HG03108 (cell line): ENCODE measurements at regions not wholly inside any gene's neighbourhood (a gene's known extent, or its start where the extent isn't known, plus 50 kb on each side); places are given as distances from the start of the nearest gene placed in this dataset.

Experiments
- ATAC-seq: cut with Tn5 transposase; IDR thresholded peaks from one replicate; pipeline ENCODE4 v1.9.1; 2021; ENCODE audit warnings: moderate library complexity; ENCODE audit not compliant: unreplicated experiment

DNA sequence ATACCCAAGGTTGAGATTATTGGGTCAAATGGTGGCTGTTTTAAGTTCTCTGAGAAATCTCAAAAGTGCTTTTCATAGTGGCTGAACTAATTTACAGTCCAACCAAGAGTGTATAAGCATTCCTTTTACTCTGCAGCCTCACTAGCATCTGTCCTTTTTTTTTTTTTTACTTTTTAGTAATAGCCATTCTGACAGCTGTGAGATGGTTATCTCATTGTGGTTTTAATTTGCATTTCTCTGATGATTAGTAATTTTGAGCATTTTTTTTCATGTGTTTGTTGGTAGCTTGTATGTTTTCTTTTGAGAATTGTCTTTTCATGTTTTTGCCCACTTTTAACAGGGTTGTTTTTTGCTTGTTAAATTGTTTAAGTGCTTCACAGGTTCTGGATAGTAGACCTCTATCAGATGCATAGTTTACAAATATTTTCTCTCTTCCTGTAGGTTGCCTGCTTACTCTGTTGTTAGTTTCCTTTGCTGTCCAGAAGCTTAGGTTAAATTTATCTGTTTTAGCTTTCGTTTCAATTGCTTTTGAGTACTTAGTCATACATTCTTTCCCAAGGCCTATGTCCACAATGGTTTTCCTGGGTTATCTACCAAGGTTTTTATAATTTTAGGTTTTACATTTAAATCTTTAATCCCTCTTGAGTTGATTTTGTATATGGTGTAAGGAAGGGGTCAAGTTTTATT lies 881.3 kb upstream of the SEL1L start:
- ATAC-seq, result no peak

DNA sequence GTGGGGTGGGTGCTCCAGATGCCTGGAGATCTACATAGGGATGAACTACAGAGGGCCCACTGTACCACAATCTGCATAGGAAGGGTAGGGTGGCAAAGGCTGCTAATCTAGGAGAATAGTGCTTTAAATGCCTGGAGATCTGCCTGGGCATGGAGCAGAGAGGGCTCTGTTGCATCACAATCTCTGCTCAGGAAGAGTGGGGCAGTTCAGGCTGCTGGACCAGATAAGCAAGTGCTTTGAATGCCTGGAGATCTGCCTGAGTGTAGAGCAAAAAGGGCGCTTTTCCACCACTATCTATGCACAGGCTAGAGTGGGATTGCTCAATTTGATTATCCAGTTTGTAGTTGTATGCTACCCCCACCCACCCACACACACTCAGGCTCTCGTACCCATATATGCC lies 886.3 kb upstream of the SEL1L start:
- ATAC-seq, result no peak

DNA sequence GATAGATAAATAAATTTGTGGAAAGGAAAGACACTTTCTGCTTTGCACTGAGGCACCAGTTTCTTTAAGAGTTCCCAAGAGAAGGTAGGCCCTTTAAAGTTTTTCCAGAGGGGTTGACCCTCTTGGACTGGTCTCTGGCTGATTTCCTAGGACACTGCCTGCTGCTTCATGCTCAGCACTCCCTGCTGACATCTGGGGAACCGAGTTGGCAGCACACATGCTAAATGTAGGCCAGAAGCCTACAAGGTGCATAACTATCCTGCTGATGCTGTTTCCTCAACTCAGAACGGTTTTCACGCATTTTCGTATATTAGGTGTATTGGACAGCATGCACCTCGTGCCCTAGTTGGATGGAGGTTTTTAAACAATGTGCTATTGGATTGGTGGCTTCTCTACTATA lies 887.2 kb upstream of the SEL1L start:
- ATAC-seq, result no peak

- no peak for ATAC-seq
Observed at GRCh38 chr14:82421286-82421685, 887.6 kb upstream of the SEL1L start.

- ATAC-seq, result no peak
Observed at GRCh38 chr14:82422230-82422629, 888.6 kb upstream of the SEL1L start.

DNA sequence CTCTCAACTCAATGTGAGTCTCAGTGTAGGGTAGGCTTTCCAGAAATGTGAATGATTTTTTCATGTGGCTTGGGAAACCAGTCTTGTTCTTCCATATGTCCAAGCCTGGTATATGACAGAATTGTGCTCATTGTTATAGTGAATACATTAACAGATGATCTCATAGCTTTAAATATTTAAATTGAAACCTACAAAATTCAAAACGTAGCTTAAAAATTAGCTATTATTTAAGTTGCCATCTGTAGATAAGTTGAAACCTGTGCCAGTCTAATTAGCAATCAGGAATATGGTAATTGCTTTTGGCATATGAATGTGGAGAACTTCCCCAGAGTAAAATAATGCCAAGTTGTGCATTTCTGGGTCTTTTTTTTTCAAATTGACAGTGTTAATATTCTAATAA lies 891.6 kb upstream of the SEL1L start:
- no peak for ATAC-seq

DNA sequence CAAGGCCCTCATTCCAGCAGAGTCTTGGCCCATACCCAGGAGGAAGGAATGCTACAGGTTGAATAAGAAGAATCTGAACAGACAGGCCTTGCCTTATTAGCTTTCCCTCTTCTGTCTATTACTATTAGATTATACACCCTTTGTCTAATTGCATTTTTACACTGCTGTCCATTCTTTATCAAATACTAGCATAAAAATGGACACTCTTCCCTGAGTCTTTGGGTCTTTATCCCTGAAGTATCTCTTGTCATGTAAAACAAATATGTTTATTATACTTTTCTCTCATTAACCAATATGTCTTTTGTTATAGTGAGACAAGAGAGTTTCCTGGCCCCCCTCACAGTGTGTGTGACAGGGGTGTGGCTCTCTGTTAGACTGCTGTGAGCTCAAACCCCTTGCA lies 897.4 kb upstream of the SEL1L start:
- ATAC-seq, result no peak

- ATAC-seq, result no peak
Observed at GRCh38 chr14:82432301-82433105, 898.9 kb upstream of the SEL1L start.

DNA sequence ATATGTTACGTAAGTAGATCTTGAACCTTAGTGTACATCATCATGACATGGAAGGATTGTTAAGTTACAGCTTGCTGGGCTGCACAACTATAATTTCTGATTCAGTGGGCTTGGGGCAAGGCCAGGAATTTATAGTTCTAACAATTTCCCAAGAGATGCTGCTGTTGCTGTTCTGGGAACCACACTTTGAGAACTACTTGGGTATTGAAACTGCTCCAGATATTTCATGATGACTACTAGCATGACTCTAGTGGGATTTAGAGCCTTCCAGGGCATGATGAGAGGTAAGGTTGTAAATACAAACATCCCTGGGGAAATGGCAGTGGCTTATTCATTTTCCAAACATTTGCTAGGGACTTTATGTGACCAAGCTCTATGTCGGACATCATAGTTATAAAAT lies 904.8 kb upstream of the SEL1L start:
- ATAC-seq, result no peak

- no peak for ATAC-seq
Observed at GRCh38 chr14:82441270-82441669, 907.6 kb upstream of the SEL1L start.

DNA sequence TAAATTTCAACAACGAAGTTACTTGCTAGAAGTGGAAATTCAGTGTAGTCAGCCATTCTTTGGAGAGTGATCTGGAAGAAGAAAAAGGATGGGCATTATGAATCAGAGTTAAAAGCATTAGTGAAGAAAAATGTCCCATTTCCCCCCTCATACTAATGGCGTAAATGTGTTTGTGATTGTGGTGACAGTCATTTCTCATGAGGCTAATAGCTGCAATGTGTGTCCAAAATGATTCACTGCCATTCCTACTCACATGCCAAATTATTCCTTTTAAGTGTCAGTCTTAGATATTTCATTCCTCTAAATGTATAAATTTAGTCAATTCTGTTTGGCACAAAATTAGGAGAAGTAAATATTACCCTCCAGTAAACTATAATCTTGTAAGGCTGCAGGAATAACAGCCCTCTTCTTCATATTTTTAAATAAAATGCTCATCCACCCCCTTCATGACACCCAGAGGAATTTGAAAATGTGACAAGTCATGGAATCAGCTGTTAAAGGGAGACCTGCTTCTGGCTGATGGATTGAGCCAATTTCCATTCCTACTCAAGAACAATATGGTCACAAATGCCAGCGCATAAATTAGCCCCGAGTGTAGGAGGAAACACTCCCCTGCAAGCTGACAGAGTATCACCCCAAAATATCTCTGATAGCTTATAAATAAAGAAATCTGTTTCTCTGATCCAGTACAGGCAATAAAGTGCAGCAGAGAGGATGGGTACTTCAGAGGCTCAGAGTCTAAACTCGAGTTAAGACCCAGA lies 912.3 kb upstream of the SEL1L start:
- no peak for ATAC-seq

DNA sequence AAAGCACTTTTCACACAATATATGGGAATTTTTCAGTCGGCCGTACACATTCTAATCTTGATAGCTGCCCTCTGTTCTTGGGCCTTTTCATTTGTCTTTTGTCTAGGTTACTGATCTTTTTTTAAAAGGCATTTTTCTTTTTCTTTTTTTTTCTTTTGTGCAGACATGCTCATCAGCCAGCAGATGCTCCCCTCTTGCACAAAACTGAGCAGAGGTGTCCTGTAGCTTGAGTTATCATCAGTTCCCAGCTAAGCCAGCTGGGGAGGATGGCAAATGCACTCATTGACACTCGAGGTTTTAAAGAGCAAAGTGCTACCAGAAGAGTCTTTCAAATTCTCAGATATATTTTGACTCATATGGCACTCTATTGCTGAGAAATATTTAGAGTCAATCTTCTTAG lies 913.9 kb upstream of the SEL1L start:
- no peak for ATAC-seq

DNA sequence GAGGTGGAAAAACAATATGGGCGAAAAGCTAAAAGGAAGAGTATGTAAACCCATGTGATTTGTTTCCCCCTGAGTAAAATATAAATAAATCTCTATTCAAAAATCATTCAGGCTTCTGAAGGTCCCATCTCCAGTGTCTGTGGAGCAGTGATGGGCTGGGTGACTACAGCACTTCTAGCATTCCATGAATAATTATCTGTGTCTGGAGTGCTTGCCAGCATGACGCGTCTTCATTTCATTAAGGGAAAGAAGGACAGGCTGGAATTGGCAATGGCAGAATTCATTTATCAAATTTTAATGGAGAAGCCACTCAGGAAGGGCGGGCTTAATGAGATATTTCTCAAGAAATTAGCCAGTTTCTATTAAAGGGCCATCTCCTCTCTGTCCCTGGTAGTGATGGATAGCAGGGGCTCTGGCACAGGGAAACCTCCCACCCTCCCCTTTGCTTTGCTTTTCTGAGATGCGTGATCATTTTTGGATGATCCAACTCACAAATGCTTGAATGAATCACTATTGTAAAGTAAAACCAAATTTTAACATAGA lies 916.3 kb upstream of the SEL1L start:
- ATAC-seq, result no peak

DNA sequence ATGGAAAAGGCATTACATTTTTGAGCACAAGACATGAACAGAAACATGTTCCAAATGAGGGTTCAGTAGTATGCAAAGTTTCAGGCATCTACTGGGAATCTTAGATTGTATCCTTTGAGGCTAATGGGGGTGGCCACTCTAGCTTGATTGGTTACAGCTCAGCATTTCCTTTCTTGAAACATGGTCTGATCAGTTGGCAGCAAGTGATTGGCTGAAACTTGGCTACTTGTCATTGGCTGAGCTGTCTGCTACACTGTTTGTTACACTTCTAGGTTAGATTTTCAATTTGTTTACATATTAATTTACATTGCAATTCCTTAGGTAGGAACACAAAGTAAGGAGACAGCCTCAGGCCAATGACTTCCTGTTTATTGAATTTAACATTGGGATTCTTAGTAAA lies 918.0 kb upstream of the SEL1L start:
- ATAC-seq, result no peak

DNA sequence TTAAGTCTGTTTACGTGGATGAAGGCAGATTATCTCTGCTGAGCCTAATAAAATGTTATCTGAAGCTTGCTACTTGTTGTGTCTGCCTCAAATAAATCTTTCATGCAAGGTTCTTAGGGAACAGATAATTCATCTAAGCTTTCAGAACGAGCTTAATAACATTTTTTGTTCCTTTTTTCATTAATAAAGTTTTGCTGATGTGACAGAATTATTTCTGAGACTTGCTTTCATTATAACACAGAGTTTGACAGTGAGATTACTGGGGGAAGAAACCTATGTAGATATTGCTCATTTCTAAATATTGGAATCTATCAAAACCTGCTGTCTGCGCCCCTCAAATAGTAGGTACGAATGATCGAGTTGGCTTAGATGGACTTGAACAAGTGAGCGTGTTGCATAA lies 948.7 kb upstream of the SEL1L start:
- no peak for ATAC-seq

DNA sequence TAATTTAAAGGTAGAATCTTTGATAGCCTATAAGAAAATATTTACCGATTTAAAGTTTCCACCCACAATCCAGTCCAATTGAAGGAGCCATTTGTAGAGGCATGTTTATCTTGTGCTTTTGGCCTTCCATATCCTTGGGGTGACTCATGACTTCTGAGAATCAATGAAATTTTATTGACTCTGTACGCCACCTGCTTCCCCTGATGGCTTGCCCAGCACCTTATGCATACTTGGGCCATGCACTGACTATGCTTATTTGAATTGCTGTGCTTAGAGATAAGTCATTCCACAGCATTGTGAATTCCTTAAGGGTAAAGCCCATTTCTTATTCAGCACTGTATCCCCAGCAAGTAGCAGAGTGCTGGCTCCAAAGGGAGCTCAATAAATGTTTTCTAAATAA lies 954.8 kb upstream of the SEL1L start:
- ATAC-seq, result no peak

DNA sequence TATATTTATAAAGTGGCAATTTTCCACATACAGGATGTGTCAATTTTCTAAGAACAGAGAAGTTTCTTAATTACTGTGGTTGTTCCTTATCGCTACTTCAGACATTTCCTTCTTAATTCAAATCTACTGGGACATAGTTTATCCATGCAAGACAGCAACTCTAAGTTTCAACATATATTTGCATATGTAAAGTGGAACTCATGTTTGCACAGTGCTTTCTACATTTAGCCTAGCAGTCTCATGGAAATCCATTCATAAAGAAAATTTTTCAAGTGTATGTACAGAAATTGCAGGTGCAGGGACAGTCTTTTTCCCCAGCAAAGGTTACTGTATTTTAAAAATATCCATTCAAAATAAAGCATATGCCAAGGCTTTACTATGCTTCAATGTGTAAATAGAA lies 956.7 kb upstream of the SEL1L start:
- no peak for ATAC-seq

GRCh38 chr14:82492157-82492556 lies 958.5 kb upstream of the SEL1L start:
- no peak for ATAC-seq

GRCh38 chr14:82500222-82500621 lies 966.6 kb upstream of the SEL1L start:
- no peak for ATAC-seq

- no peak for ATAC-seq
Observed at GRCh38 chr14:82501554-82501953, 967.9 kb upstream of the SEL1L start.

DNA sequence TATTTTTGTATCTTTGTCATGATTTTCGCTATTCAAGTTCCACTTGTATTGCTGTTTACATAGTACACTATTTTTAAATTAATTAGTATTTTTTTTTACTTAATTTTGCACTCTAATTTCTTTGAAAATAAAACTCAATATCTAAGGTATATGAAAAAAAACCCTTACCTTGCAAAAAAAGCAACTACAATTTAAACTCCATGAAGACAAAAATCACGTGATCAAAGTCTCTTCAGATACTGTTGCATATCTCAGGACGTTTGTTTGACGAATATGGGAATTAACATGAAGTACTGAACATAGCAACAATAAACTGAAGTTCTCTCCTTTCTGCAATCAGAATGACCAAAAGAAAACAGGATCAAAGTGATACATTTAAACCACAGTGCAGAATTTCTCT lies 968.4 kb upstream of the SEL1L start:
- no peak for ATAC-seq

DNA sequence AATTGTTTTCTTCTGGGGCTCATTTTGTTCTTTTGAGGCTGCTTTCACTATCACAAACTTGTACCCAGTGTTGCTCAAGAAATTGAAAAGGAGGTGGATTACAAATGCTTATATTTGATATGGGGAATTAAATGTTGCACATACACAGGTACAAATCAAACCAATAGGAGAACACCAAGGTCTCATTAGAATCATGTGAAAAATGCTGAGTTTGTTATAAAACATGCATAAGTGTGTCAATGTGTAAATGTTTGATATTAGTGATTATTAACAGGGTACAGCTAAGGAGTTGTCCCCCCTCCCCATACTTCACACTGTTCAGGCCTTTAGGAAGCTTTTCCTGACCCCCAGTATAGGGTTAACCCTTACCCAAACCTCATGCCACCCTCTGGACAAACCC lies 971.2 kb upstream of the SEL1L start:
- no peak for ATAC-seq
